Uterus (tissue), 3 donors: ENCODE measurements at regions not wholly inside any gene's neighbourhood (a gene's known extent, or its start where the extent isn't known, plus 50 kb on each side); places are given as distances from the start of the nearest gene placed in this dataset.

Experiments used
- DNase-seq, 2 donors: peaks; one replicate each; pipeline ENCODE4 v3.0.0-alpha.2; 2019 to 2020
- H3K27ac ChIP-seq, 2 donors: fragments of 200-600 bp; sonication (generic); 1 replicate in 1 of 2; 2 replicates in 1 of 2; pipeline ENCODE4 v1.5.1; 2016 to 2018
- H3K27me3 ChIP-seq, 2 donors: fragments of 200-600 bp; sonication (generic); one replicate each; pipeline ENCODE4 v1.5.1; 2018 to 2019; ENCODE audit warnings: control low read depth in 1 of 2
- H3K36me3 ChIP-seq, 2 donors: fragments of 200-600 bp; sonication (generic); one replicate each; pipeline ENCODE4 v1.5.1; 2019; ENCODE audit warnings: control low read depth in 1 of 2
- H3K4me1 ChIP-seq, 2 donors: fragments of 200-600 bp; sonication (generic); one replicate each; pipeline ENCODE4 v1.5.1; 2018 to 2019; ENCODE audit warnings: control low read depth in 1 of 2
- H3K4me3 ChIP-seq, 2 donors: fragments of 200-600 bp; sonication (generic); 1 replicate in 1 of 2; 2 replicates in 1 of 2; pipeline ENCODE4 v1.5.1; 2018 to 2019; ENCODE audit warnings: mild to moderate bottlenecking in 1 of 2
- H3K9me3 ChIP-seq, 2 donors: fragments of 200-600 bp; sonication (generic); one replicate each; pipeline ENCODE4 v1.5.1; 2019; ENCODE audit warnings: control low read depth in 1 of 2
- POLR2A ChIP-seq, 2 donors: fragments of 450-650 bp; IDR thresholded peaks; one replicate each; pipeline ENCODE4 v1.6.1; 2016; ENCODE audit warnings: antibody characterized with exemption in 2 of 2, mild to moderate bottlenecking in 1 of 2, moderate library complexity in 1 of 2
- intact Hi-C: fragments of 100-400 bp; cut with DNase I; formaldehyde crosslinking; loops from one replicate; pipeline ENCODE4 v1.15.1; 2023; ENCODE audit warnings: low total_unique reads
- TF ChIP-seq, protein P1 (sequence below), 4 experiments: fragments of 200-600 bp in 2 of 4; fragments of 450-650 bp in 2 of 4; sonication (generic) in 2 of 4; IDR thresholded peaks; one replicate each; pipeline ENCODE4 v1.5.1; 2016 to 2019; ENCODE audit warnings: antibody characterized with exemption in 4 of 4, mild to moderate bottlenecking in 2 of 4, moderate library complexity in 1 of 4
- donor health status: DM: yes; HTN: yes; CAD: no.

DNA sequence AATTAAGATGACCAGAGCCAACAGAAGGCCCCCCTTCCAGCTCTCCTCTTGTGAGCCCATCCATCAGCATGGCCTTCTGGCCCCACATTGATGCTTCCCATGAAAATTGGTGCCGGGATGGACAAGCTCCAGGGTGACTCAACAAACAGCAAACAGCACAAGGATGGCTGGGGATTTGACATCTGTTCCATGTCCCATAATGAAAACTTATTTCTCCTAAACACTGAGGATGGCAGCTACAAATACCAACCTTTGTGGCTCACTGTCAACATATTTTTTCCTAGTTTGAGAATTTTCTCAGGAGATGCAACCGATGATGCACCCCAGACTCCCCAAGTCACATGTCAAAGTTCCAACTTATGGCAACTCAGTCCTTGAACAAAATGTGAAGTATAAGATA is 169.6 kb upstream of the SIX2 start:
- no peak overlapping the region for H3K4me3 ChIP-seq
- intact Hi-C loops = no loop called here

DNA sequence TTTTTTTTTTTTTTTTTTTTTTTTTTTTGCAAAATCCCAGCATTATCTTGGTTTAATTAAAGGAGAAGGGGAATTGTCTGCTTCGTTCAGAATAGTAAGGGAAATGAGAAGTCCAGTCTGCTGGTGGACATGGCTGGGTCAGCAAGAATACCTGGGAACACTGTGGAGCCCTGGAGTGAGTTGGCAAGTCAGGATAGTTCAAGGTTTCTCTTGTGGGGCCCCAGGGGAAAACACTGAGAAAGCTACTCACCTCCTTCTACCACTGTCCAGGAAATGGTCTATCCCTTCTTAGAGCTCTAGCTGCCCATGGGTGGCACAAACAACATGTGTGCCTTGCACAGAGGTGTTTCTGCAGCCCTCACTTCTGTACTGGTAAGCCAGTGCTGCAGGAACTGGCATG is 169.1 kb upstream of the SIX2 start:
- H3K36me3 ChIP-seq = no peaks in the 10 kb centered on the region
- H3K4me3 ChIP-seq = no peak overlapping the region
- TF ChIP-seq POLR2A (IDR thresholded peaks at IDR 0.05) = no peak
- intact Hi-C loops = no loop called here
- no peaks in the 10 kb centered on the region for H3K27me3 ChIP-seq
- DNase-seq = no peak
- H3K9me3 ChIP-seq = no peaks in the 10 kb centered on the region
- no peaks in the 10 kb centered on the region for H3K4me1 ChIP-seq
- H3K27ac ChIP-seq = no peak overlapping the region

More for the DNA sequence above, 169.6 kb upstream of the SIX2 start:
- no peak overlapping the region for H3K27ac ChIP-seq
- no peak for TF ChIP-seq POLR2A (IDR thresholded peaks at IDR 0.05)
- TF ChIP-seq, protein P1, sequence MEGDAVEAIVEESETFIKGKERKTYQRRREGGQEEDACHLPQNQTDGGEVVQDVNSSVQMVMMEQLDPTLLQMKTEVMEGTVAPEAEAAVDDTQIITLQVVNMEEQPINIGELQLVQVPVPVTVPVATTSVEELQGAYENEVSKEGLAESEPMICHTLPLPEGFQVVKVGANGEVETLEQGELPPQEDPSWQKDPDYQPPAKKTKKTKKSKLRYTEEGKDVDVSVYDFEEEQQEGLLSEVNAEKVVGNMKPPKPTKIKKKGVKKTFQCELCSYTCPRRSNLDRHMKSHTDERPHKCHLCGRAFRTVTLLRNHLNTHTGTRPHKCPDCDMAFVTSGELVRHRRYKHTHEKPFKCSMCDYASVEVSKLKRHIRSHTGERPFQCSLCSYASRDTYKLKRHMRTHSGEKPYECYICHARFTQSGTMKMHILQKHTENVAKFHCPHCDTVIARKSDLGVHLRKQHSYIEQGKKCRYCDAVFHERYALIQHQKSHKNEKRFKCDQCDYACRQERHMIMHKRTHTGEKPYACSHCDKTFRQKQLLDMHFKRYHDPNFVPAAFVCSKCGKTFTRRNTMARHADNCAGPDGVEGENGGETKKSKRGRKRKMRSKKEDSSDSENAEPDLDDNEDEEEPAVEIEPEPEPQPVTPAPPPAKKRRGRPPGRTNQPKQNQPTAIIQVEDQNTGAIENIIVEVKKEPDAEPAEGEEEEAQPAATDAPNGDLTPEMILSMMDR (IDR thresholded peaks at IDR 0.05) = no peak
- no peaks in the 10 kb centered on the region for H3K4me1 ChIP-seq
- H3K36me3 ChIP-seq = no peaks in the 10 kb centered on the region
- no peak for DNase-seq
- no peaks in the 10 kb centered on the region for H3K27me3 ChIP-seq
- no peaks in the 10 kb centered on the region for H3K9me3 ChIP-seq

DNA sequence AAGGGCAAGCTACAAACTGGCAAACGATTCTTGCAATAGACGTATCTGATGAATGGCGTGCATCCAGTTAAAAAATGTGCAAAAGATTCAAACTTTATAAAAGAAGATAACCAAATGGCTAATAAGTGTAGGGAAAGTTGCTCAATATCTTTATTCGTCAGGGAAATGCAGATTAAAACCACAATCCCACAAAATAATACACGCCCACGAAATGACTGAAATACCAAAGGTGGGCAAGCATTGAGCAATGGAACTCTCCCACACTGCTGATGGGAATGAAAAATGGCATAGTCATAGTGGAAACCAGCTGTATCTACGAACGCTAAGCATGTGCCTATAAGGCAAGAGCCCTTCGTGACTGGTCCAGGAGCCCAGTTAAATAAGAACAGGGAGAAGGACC is 168.6 kb upstream of the SIX2 start:
- TF ChIP-seq, protein P1 (IDR thresholded peaks at IDR 0.05) = no peak
- TF ChIP-seq POLR2A (IDR thresholded peaks at IDR 0.05) = no peak
- no peak overlapping the region for H3K4me3 ChIP-seq
- intact Hi-C loops = no loop called here
- H3K4me1 ChIP-seq = no peaks in the 10 kb centered on the region
- no peak for DNase-seq
- H3K9me3 ChIP-seq = no peaks in the 10 kb centered on the region
- H3K27me3 ChIP-seq = no peaks in the 10 kb centered on the region
- no peak overlapping the region for H3K27ac ChIP-seq
- no peaks in the 10 kb centered on the region for H3K36me3 ChIP-seq

DNA sequence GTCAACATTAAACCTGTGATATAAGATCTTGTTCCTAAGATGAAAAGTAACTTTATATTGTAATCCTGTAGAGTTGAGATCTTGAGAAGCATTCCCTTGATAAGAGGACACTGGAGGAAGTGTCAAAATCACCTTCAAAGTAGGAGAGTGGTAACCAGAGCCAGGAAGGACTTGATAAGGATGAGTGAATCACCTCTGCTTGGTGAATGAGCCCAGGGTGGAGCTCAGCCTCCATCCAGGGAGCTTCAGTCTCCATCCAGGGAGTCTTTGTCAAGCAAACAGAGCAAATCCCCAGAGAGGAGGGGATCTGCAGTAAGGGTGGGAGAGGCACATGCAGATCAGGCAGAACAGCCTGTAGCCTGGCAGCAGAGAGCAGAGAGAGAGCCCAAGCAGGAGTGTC is 167.1 kb upstream of the SIX2 start:
- no peaks in the 10 kb centered on the region for H3K27me3 ChIP-seq
- no peak for TF ChIP-seq POLR2A (IDR thresholded peaks at IDR 0.05)
- TF ChIP-seq, protein P1 (IDR thresholded peaks at IDR 0.05) = no peak
- no peaks in the 10 kb centered on the region for H3K9me3 ChIP-seq
- no peaks in the 10 kb centered on the region for H3K4me1 ChIP-seq
- no peak overlapping the region for H3K27ac ChIP-seq
- DNase-seq = no peak
- intact Hi-C loops = no loop called here
- no peaks in the 10 kb centered on the region for H3K36me3 ChIP-seq
- H3K4me3 ChIP-seq = no peak overlapping the region

DNA sequence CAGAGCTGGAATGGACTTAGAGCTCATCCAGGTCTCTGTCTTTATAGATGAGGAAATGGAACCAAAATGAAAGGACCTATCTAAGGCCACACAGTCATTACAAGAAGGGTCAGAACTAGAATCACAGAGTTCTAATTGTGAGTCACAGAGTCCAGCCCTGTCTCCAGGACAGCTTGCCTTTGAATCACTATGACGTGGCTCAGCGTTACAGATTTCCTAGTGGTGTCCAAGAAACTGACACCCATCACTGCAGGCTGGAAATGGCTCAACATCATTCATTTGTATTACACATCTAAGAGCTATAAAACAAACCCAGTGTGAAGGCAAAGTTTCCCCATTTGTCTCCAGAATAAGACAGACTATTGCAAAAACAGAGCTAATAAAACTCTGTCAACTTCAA is 164.3 kb upstream of the SIX2 start:
- H3K27me3 ChIP-seq = peaks cover 0 to 11% of the 10 kb centered on the region in 2 donors
- H3K36me3 ChIP-seq = no peaks in the 10 kb centered on the region
- H3K4me3 ChIP-seq = no peak overlapping the region
- H3K27ac ChIP-seq = no peak overlapping the region
- H3K4me1 ChIP-seq = no peaks in the 10 kb centered on the region
- no peak for DNase-seq
- intact Hi-C loops = no loop called here
- no peaks in the 10 kb centered on the region for H3K9me3 ChIP-seq
- TF ChIP-seq POLR2A (IDR thresholded peaks at IDR 0.05) = no peak
- TF ChIP-seq, protein P1 (IDR thresholded peaks at IDR 0.05) = no peak

DNA sequence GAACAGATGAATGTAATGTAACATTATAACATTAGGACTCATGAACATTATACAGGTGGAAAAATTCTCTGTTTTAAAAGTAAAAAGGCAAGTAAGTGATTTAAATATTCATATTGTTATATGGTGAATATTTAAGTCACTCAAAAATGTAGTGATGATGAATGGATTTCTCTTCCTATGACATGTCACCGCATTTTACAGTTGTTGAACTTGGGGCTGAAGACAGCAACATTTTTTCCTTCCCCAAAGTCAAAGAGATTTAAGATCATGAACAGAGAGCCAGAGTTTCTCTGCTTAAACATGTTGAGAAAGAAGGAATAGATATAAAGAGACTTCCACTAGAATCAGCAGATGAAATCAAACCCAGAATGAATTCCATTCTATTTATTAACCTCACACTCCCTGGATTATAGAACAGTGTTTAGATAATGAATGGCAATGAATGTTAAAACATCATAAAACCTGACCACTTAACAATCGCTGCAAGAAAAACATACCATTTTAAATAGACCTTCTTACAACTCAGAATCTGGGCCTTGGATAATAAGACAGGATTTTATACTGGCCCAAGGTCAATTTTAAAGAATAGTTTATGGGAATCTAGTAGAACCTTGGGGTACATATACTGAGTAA is 163.6 kb upstream of the SIX2 start:
- intact Hi-C loops = no loop called here
- H3K27ac ChIP-seq = no peak overlapping the region
- DNase-seq = no peak
- no peaks in the 10 kb centered on the region for H3K4me1 ChIP-seq
- H3K4me3 ChIP-seq = no peak overlapping the region
- TF ChIP-seq, protein P1 (IDR thresholded peaks at IDR 0.05) = no peak
- TF ChIP-seq POLR2A (IDR thresholded peaks at IDR 0.05) = no peak
- peaks cover 5 to 11% of the 10 kb centered on the region in 2 donors for H3K27me3 ChIP-seq
- no peaks in the 10 kb centered on the region for H3K9me3 ChIP-seq
- no peaks in the 10 kb centered on the region for H3K36me3 ChIP-seq
